Right lobe of liver (tissue), 4 donors: ENCODE measurements at regions not wholly inside any gene's neighbourhood (a gene's known extent, or its start where the extent isn't known, plus 50 kb on each side); places are given as distances from the start of the nearest gene placed in this dataset.

Experiments used
- CTCF ChIP-seq, 4 donors: fragments of 200-600 bp in 3 of 4; fragments of 450-650 bp in 1 of 4; IDR thresholded peaks; one replicate each; pipeline versions ENCODE4 v1.5.1 to v1.8.0; 2016 to 2022; ENCODE audit warnings: antibody characterized with exemption in 4 of 4, mild to moderate bottlenecking in 2 of 4
- POLR2A ChIP-seq: fragments of 450-650 bp; IDR thresholded peaks from one replicate; pipeline ENCODE4 v1.6.1; 2017; ENCODE audit warnings: antibody characterized with exemption, mild to moderate bottlenecking
- donor health status: DM: no; HTN: no; CAD: no.
- donor health status: DM: no; HTN: no; CAD: no.
- donor health status: DM: no; HTN: yes; CAD: no.

GRCh38 chr2:120989512-120990441 lies 254.1 kb downstream of the GLI2 start:
- TF ChIP-seq CTCF (IDR thresholded peaks at IDR 0.05) (no peak), POLR2A (no peak)
